ENCODE measurements at regions not wholly inside any gene's neighbourhood (a gene's known extent, or its start where the extent isn't known, plus 50 kb on each side); places are given as distances from the start of the nearest gene placed in this dataset.

- TF ChIP-seq CTCF (IDR thresholded peaks at IDR 0.05) (no peak), POLR2A (IDR thresholded peaks at IDR 0.05) (no peak), POLR2AphosphoS5 (IDR thresholded peaks at IDR 0.05) (no peak)
These were observed 267.4 kb downstream of the ATG4C start for GRCh38 chr1:63051356-63051755.

Data from prostate gland (tissue), 2 donors.